Stimulated activated CD8-positive, alpha-beta memory T cell treated with anti-CD3 and anti-CD28 coated beads, Interleukin-2, amount 100 ng/mL, for 48 hours (primary cell): ENCODE measurements at regions not wholly inside any gene's neighbourhood (a gene's known extent, or its start where the extent isn't known, plus 50 kb on each side); places are given as distances from the start of the nearest gene placed in this dataset.

Source experiments
- DNase-seq, 2 donors: peaks; one replicate each; pipeline ENCODE4 v3.0.0-alpha.2; 2020; ENCODE audit warnings: low read depth in 2 of 2

DNA sequence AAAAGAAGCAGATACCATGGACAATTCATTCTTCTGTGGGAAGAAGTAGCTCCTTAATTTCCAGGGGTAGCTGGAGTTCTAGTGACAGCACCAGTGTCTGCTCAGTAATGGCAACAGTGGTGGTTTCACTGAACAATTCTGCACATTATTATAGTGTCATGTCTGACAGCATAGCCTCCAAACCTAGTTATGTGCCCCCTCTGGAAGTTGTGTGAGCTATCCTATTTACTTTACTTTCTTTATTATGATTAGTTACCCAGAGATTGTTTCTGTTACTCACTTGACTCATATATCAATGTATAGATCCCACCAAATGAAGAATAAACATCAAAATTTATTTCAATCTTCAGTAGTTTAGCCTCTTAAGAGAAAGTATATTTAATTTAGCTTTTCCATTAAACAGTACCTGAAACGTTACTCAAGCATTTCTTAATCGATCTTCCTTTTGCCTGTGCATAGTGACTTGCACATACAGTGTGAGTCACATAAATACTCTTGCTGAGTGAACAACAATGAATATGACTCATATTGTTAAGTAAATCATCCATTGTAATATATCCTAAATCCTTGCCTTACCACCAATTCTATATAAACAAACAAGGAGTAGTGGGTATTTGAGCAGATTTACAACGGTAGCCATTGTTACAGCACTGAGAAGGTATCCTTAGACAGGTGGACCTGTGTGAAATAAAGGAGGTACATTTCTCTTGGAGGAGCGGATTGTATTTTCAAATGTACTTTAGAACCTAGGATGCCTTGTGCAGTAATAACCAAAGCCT, 534.7 kb downstream of the ANKRD50 start:
- DNase-seq: no peak

- DNase-seq: no peak
Observed at GRCh38 chr4:124178449-124179021, 534.0 kb downstream of the ANKRD50 start.

DNA sequence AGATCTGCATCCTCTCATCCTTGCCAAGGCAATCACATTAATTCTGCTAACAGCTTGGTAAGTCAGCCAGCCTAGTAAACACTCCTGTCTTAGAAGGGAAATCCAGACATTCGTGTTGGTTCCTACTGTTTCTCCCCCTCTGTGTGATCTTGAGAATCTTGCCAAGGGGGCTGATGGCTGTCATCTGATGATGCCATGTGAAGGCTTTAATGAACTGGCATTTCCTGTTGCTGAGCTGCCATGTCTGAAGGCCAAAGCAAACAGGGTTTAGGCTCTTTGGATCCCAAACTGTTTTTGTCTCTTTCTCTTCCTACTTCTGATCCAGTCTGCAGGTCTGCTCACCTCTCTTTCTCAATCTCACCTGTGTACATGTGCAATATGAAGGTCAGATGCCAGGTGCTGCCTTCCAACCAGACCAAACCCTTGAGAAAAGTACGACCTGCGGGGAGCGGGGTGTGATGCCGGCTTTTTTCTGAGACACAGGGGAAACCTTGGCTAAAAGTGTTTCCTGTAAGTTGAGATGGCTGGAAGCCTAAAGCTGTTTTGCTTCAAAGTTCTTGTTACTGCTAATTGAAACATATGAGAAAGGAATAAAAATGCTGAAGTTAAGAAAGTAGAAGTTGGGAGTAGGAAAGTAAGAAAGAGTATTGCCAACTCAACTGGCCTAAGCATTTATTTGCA, 532.9 kb downstream of the ANKRD50 start:
- DNase-seq: no peak

DNA sequence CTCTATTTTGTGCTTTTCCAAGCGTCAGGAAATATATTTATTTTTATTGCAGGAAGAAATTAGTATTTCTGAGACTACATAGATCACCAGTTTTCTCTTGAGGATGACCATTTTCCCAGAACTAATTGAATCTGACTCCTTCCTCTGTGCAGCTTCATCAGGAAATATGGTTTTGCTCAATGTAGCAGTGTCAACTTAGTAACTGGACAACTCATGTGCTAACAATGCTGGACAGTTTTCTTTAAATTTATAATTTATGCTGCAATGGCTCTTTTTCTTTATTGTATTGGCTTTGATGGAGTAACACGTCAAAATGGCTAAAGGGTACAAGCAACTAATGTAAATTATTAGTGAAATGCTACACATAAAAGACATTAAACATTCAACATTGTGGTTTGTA, 531.5 kb downstream of the ANKRD50 start:
- DNase-seq: no peak

GRCh38 chr4:124183231-124183630, 529.3 kb downstream of the ANKRD50 start:
- no peak for DNase-seq

DNA sequence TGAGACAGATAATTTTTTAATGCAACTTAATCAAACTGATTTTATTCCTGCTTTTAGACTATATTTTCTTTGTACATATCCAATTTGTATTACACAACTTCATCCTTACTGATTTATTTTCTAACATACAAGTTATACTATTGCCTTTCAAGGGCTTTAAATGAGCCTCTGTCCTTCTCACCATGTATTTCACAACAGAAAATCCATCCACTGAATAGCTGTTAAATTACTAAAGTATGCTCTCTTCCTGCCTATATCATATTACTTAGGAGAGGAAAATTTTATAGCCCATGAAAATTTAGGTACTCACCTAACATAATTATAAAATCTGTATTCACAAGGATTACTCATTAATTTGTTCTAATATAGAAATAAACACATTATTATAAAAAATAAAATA, 528.6 kb downstream of the ANKRD50 start:
- no peak for DNase-seq

- DNase-seq: no peak
Observed at GRCh38 chr4:124184792-124185191, 527.7 kb downstream of the ANKRD50 start.

- no peak for DNase-seq
Observed at GRCh38 chr4:124188595-124188994, 523.9 kb downstream of the ANKRD50 start.

GRCh38 chr4:124189545-124189944, 523.0 kb downstream of the ANKRD50 start:
- no peak for DNase-seq

GRCh38 chr4:124191329-124191728, 521.2 kb downstream of the ANKRD50 start:
- no peak for DNase-seq

GRCh38 chr4:124192544-124192943, 520.0 kb downstream of the ANKRD50 start:
- no peak for DNase-seq

DNA sequence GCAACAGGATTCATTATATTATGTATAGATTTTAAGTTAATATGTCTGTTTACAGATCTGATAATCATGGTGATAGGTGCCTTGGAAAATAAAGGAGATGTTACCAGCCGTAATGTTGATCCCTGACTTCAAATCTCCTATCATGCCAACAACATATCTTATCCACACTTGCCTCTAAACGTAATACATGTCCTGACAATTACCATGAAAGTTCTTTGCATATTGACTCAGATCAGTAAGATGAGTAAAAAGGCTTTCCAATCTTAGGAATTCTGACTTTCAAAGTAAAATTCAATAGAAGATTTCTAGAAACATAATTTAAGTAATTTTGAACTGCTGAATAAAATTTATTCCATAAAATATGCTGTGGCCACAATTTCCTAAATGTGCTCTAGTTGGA, 513.3 kb downstream of the ANKRD50 start:
- no peak for DNase-seq

DNA sequence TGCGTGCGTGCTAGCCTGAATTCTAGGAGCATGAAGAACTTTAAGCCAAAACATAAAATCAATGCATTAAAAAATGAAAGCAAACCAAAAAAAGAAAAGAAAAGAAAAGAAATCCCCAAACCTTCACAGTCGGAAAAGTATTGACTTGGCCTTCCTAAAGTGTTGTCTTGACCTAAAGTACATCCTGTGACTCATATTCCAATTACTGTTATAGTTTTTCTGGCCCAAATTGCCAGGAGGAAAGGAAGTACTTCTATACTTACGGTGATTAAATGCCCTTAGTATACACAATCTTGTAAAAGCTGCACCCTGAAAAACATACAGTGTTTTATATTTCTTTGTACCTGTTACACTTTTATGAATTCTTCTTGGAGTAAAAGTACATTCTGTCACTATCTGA, 512.8 kb downstream of the ANKRD50 start:
- DNase-seq: no peak

- DNase-seq: no peak
Observed at GRCh38 chr4:124201636-124202035, 510.9 kb downstream of the ANKRD50 start.

DNA sequence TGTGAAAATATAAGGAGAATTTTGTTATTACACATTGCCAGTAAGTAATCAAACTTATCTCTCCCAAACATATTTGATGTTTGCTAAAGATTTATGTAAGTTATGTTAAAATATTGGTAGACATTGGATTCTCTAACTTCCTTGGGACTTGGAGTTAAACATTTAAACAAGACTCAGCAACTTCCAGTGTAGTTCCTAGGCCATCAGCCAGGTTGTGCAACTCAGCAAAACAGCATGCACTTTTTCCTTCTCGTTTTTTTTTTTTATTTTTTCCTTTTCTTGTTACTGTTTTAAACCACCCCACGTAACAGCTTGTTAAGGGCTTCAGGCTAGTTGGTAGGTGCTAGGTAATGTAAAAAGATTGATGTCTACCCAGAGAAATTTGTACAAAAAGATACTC, 510.4 kb downstream of the ANKRD50 start:
- no peak for DNase-seq

GRCh38 chr4:124203613-124204238, 508.8 kb downstream of the ANKRD50 start:
- DNase-seq: no peak

- DNase-seq: no peak
Observed at GRCh38 chr4:124206779-124207605, 505.5 kb downstream of the ANKRD50 start.

GRCh38 chr4:124209211-124209610, 503.3 kb downstream of the ANKRD50 start:
- DNase-seq: no peak

DNA sequence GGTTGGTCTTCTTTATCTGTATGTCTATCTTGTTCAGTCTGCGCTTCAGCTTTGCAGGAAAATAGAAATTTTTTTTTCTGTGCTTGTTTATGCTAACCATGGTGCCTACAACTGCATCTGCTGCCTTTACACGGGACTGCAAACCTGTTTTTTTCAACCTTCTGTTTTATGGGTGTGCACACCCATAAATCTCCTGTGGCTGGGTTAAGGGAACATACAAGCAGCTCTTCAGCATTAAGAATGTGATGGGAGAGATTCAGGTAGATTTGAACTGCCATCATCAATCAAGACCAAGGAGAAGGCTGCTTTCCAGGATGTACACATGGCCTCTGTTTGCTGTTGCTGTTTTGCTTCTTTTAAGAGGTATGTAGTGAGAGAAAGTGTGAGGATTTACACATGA, 502.9 kb downstream of the ANKRD50 start:
- DNase-seq: no peak

DNA sequence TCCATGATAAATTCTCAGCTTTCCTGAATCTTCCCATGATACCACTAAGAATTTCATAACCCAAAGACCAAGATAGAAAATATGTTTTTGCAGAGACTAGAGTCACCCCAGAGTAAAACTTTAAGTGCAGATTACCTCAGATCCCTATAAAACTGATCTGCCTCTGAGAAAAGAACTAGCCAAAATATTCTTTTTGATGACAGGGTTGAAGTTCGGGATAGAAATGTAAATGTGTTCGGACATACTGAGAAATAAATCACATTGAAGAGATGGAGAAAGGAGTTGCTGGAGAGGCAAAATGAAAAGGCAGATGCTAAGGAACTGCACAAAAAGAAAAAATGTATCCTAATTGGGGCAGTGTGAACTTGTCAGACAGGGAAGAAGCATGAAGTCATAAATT, 501.8 kb downstream of the ANKRD50 start:
- DNase-seq: no peak

DNA sequence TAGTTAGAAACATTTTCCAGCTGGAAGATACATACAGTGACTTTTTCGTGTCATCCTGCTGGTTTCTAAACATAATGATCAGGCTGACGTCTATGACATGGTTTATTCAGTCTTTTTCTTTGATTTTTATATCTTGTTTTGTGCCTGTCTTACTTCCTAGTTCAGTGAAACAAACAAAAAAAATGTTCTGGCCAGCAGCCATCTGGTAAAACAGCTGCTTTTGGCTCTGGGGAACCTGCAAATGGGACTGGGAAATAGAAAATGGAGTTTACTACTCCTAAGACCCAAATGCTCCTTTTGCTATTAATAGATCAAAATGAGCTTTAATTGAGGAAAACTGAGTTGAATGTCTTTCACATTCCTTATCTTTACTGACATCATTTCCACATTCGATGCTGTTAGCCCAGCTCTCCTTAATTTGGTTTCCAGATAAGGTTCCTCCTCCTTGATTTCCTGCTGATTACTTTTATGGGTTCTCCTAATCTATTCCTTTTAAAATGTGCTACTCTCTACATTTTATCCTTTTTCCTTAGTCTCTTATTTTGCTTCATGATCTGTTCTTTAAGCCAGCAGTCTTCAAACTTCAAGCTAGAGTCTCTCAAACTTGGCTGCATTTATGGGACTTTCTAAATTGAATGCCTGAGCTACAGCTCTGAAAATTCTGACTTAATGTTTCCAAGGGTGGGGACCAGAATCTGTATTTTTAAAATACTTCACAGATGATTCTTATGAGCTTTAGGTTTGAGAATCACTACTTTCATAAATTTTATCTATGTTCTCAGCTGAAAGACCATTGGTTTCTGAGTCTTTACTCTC, 499.5 kb downstream of the ANKRD50 start:
- DNase-seq: no peak
